NCI-H82 (cell line): ENCODE measurements at regions not wholly inside any gene's neighbourhood (a gene's known extent, or its start where the extent isn't known, plus 50 kb on each side); places are given as distances from the start of the nearest gene placed in this dataset.
"Not testable (repeated sequence)": the region's sequence is repeated elsewhere in the genome, so short reads cannot be mapped to it uniquely, and the experiment has no call there.

ENCODE experiments used
- DNase-seq: peaks from one replicate; lab custom pipeline; 2025; lab: John Stamatoyannopoulos, UW

- DNase-seq, result peak; percentile 83
Observed at GRCh38 chr11:130979386-130979972, 63.2 kb upstream of the SNX19 start.

- peak; percentile 13 for DNase-seq
Observed at GRCh38 chr11:130980071-130980862, 64.0 kb upstream of the SNX19 start.

- DNase-seq, result not testable (repeated sequence)
Observed at GRCh38 chr11:130984241-130984640, 68.0 kb upstream of the SNX19 start.

GRCh38 chr11:130992788-130993187, 76.5 kb upstream of the SNX19 start:
- DNase-seq, result no peak

- no peak for DNase-seq
Observed at GRCh38 chr11:130994043-130994442, 77.8 kb upstream of the SNX19 start.

- no peak for DNase-seq
Observed at GRCh38 chr11:130995266-130995665, 79.0 kb upstream of the SNX19 start.

- DNase-seq, result no peak
Observed at GRCh38 chr11:130997278-130997677, 81.0 kb upstream of the SNX19 start.

- no peak for DNase-seq
Observed at GRCh38 chr11:130999086-130999485, 82.8 kb upstream of the SNX19 start.

- no peak for DNase-seq
Observed at GRCh38 chr11:130999992-131000770, 83.9 kb upstream of the SNX19 start.

GRCh38 chr11:131002145-131002544, 85.9 kb upstream of the SNX19 start:
- no peak for DNase-seq

GRCh38 chr11:131005829-131006228, 89.5 kb upstream of the SNX19 start:
- DNase-seq, result no peak

- peak; percentile 45 for DNase-seq
Observed at GRCh38 chr11:131025020-131025419, 108.7 kb upstream of the SNX19 start.

- DNase-seq, result no peak
Observed at GRCh38 chr11:131025421-131026125, 109.3 kb upstream of the SNX19 start.

- DNase-seq, result no peak
Observed at GRCh38 chr11:131027491-131027890, 111.2 kb upstream of the SNX19 start.

GRCh38 chr11:131033151-131033651, 116.9 kb upstream of the SNX19 start:
- no peak for DNase-seq

GRCh38 chr11:131036514-131036913, 120.2 kb upstream of the SNX19 start:
- DNase-seq, result no peak

- DNase-seq, result peak; percentile 44
Observed at GRCh38 chr11:131037873-131038272, 121.6 kb upstream of the SNX19 start.

GRCh38 chr11:131038597-131038996, 122.3 kb upstream of the SNX19 start:
- DNase-seq, result peak; percentile 67

- DNase-seq, result no peak
Observed at GRCh38 chr11:131041331-131042040, 125.2 kb upstream of the SNX19 start.

- DNase-seq, result no peak
Observed at GRCh38 chr11:131042041-131042390, 125.7 kb upstream of the SNX19 start.

GRCh38 chr11:131043251-131043650, 127.0 kb upstream of the SNX19 start:
- no peak for DNase-seq

GRCh38 chr11:131044851-131045250, 128.6 kb upstream of the SNX19 start:
- DNase-seq, result no peak
